Mononuclear cell (primary cell): ENCODE measurements at regions not wholly inside any gene's neighbourhood (a gene's known extent, or its start where the extent isn't known, plus 50 kb on each side); places are given as distances from the start of the nearest gene placed in this dataset.

ENCODE experiments used
- H3K27me3 ChIP-seq: 2 replicates; pipeline ENCODE4 v1.6.0; 2011; ENCODE audit warnings: low read length, control low read depth; ENCODE audit not compliant: insufficient read depth
- H3K4me1 ChIP-seq: 2 replicates; pipeline ENCODE4 v1.5.1; 2011; ENCODE audit warnings: mild to moderate bottlenecking, low read length, control low read depth; ENCODE audit not compliant: insufficient read depth
- H3K4me3 ChIP-seq: 2 replicates; pipeline ENCODE4 v1.5.1; 2011; ENCODE audit warnings: mild to moderate bottlenecking, low read length, moderate library complexity
- H3K9me3 ChIP-seq: 2 replicates; pipeline ENCODE4 v1.5.1; 2011; ENCODE audit warnings: low read depth, mild to moderate bottlenecking, control low read depth, low read length

GRCh38 chr10:121418126-121418777 is 180.0 kb downstream of the FGFR2 start:
- no peaks in the 10 kb centered on the region for H3K4me1 ChIP-seq
- H3K27me3 ChIP-seq = no peaks in the 10 kb centered on the region
- H3K9me3 ChIP-seq = no peaks in the 10 kb centered on the region
- no peak overlapping the region for H3K4me3 ChIP-seq

- H3K9me3 ChIP-seq = no peaks in the 10 kb centered on the region
- no peaks in the 10 kb centered on the region for H3K27me3 ChIP-seq
- no peaks in the 10 kb centered on the region for H3K4me1 ChIP-seq
- no peak overlapping the region for H3K4me3 ChIP-seq
Measured at GRCh38 chr10:121420006-121420405, 178.2 kb downstream of the FGFR2 start.

- H3K9me3 ChIP-seq = no peaks in the 10 kb centered on the region
- H3K27me3 ChIP-seq = no peaks in the 10 kb centered on the region
- no peaks in the 10 kb centered on the region for H3K4me1 ChIP-seq
- no peak overlapping the region for H3K4me3 ChIP-seq
Measured at GRCh38 chr10:121422096-121422495, 176.1 kb downstream of the FGFR2 start.

GRCh38 chr10:121425623-121426022 is 172.6 kb downstream of the FGFR2 start:
- Histone ChIP-seq H3K4me3 (no peak overlapping the region), H3K4me1 (no peaks in the 10 kb centered on the region), H3K9me3 (no peaks in the 10 kb centered on the region), H3K27me3 (no peaks in the 10 kb centered on the region)

- Histone ChIP-seq H3K27me3 (no peaks in the 10 kb centered on the region), H3K4me3 (no peak overlapping the region), H3K9me3 (no peaks in the 10 kb centered on the region), H3K4me1 (no peaks in the 10 kb centered on the region)
Measured at GRCh38 chr10:121426307-121426706, 171.9 kb downstream of the FGFR2 start.
